ENCODE measurements at regions not wholly inside any gene's neighbourhood (a gene's known extent, or its start where the extent isn't known, plus 50 kb on each side); places are given as distances from the start of the nearest gene placed in this dataset.

- Histone ChIP-seq H3K9me3 (no peaks in the 10 kb centered on the region), H3K36me3 (no peaks in the 10 kb centered on the region), H3K4me1 (no peaks in the 10 kb centered on the region), H3K4me3 (no peak overlapping the region), H3K27me3 (no peaks in the 10 kb centered on the region), H3K27ac (no peak overlapping the region)
- no peak for TF ChIP-seq CTCF (IDR thresholded peaks at IDR 0.05)
- intact Hi-C loops (cut with DNase I), result no loop called here
- no peak for ATAC-seq
- DNase-seq, result no peak
Measured at GRCh38 chr5:8906303-8906967, 639.4 kb downstream of the SEMA5A start.

GRCh38 chr5:8907168-8907868 lies 638.6 kb downstream of the SEMA5A start:
- ATAC-seq, result no peak
- intact Hi-C loops (cut with DNase I), result no loop called here
- no peak for DNase-seq
- H3K4me1 ChIP-seq, result no peaks in the 10 kb centered on the region
- no peaks in the 10 kb centered on the region for H3K27me3 ChIP-seq
- no peaks in the 10 kb centered on the region for H3K9me3 ChIP-seq
- no peak for TF ChIP-seq CTCF (IDR thresholded peaks at IDR 0.05)
- H3K36me3 ChIP-seq, result no peaks in the 10 kb centered on the region
- H3K27ac ChIP-seq, result no peak overlapping the region
- no peak overlapping the region for H3K4me3 ChIP-seq

GRCh38 chr5:8908055-8908683 lies 637.7 kb downstream of the SEMA5A start:
- Histone ChIP-seq H3K36me3 (no peaks in the 10 kb centered on the region), H3K9me3 (no peaks in the 10 kb centered on the region), H3K4me1 (no peaks in the 10 kb centered on the region), H3K4me3 (no peak overlapping the region), H3K27ac (no peak overlapping the region), H3K27me3 (no peaks in the 10 kb centered on the region)
- intact Hi-C loops (cut with DNase I), result no loop called here
- DNase-seq, result no peak
- peak; percentile 56 for ATAC-seq
- peak; percentile 36 to 55 for TF ChIP-seq CTCF (IDR thresholded peaks at IDR 0.05)

DNA sequence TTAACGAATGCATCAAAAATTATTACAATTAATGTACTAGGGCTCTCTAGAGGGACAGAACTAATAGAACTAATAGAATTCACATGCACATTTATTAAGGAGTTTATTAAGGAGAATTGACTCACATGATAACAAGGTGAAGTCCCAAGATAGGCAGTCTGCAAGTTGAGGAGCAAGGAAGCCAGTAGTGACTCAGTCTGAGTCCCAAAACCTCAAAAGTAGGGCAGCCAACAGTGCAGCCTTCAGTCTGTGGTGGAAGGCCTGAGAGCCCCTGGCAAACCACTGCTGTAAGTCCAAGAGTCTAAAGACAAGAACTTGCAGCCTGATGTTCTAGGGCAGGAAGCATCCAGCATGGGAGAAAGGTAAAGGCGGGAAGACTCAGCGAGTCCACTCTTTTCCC lies 633.8 kb downstream of the SEMA5A start:
- H3K9me3 ChIP-seq, result no peaks in the 10 kb centered on the region
- no peak for DNase-seq
- intact Hi-C loops (cut with DNase I), result no loop called here
- H3K36me3 ChIP-seq, result no peaks in the 10 kb centered on the region
- no peaks in the 10 kb centered on the region for H3K27me3 ChIP-seq
- no peaks in the 10 kb centered on the region for H3K4me1 ChIP-seq
- no peak for ATAC-seq
- TF ChIP-seq CTCF (IDR thresholded peaks at IDR 0.05), result no peak
- no peak overlapping the region for H3K27ac ChIP-seq
- no peak overlapping the region for H3K4me3 ChIP-seq

GRCh38 chr5:8913522-8913921 lies 632.4 kb downstream of the SEMA5A start:
- Histone ChIP-seq H3K27me3 (no peaks in the 10 kb centered on the region), H3K9me3 (no peaks in the 10 kb centered on the region), H3K27ac (no peak overlapping the region), H3K36me3 (no peaks in the 10 kb centered on the region), H3K4me3 (no peak overlapping the region), H3K4me1 (no peaks in the 10 kb centered on the region)
- intact Hi-C loops (cut with DNase I), result no loop called here
- DNase-seq (no peak), ATAC-seq (no peak)
- no peak for TF ChIP-seq CTCF (IDR thresholded peaks at IDR 0.05)

All from left lung (tissue), 4 donors.